T-helper 2 cell (primary cell): ENCODE measurements at regions not wholly inside any gene's neighbourhood (a gene's known extent, or its start where the extent isn't known, plus 50 kb on each side); places are given as distances from the start of the nearest gene placed in this dataset.

Experiments used
- DNase-seq, 5 experiments: peaks; one replicate each; pipeline versions ENCODE4 v3.0.0 to v3.0.0-alpha.2; 2012 to 2022

- peak in 1 of 5 experiments; percentile 55 for DNase-seq
These were observed 162.8 kb downstream of the FBXO8 start for GRCh38 chr4:174120446-174121295.

GRCh38 chr4:174119830-174120229, 163.6 kb downstream of the FBXO8 start:
- no peak for DNase-seq

- DNase-seq, result no peak
These were observed 164.4 kb downstream of the FBXO8 start for GRCh38 chr4:174119051-174119450.

- DNase-seq, result no peak
These were observed 165.3 kb downstream of the FBXO8 start for GRCh38 chr4:174118171-174118570.

GRCh38 chr4:174117445-174117844, 166.0 kb downstream of the FBXO8 start:
- no peak for DNase-seq

GRCh38 chr4:174116021-174116420, 167.4 kb downstream of the FBXO8 start:
- DNase-seq, result no peak

GRCh38 chr4:174111422-174111821, 172.0 kb downstream of the FBXO8 start:
- no peak for DNase-seq

GRCh38 chr4:174110180-174110579, 173.3 kb downstream of the FBXO8 start:
- DNase-seq, result no peak

- DNase-seq, result no peak
These were observed 175.6 kb downstream of the FBXO8 start for GRCh38 chr4:174107746-174108354.

GRCh38 chr4:174105202-174105601, 178.3 kb downstream of the FBXO8 start:
- no peak for DNase-seq

- no peak for DNase-seq
These were observed 182.6 kb downstream of the FBXO8 start for GRCh38 chr4:174100910-174101309.

GRCh38 chr4:174099712-174100111, 183.8 kb downstream of the FBXO8 start:
- DNase-seq, result no peak

- no peak for DNase-seq
These were observed 186.5 kb downstream of the FBXO8 start for GRCh38 chr4:174096999-174097398.

- no peak for DNase-seq
These were observed 187.0 kb downstream of the FBXO8 start for GRCh38 chr4:174096456-174096855.

GRCh38 chr4:174091130-174091529, 192.3 kb downstream of the FBXO8 start:
- no peak for DNase-seq

GRCh38 chr4:174089711-174090110, 193.8 kb downstream of the FBXO8 start:
- no peak for DNase-seq

- no peak for DNase-seq
These were observed 194.7 kb downstream of the FBXO8 start for GRCh38 chr4:174088795-174089194.

- DNase-seq, result no peak
These were observed 196.4 kb downstream of the FBXO8 start for GRCh38 chr4:174086829-174087799.

GRCh38 chr4:174084981-174085380, 198.5 kb downstream of the FBXO8 start:
- DNase-seq, result no peak

GRCh38 chr4:174084542-174084941, 198.9 kb downstream of the FBXO8 start:
- DNase-seq, result no peak

GRCh38 chr4:174080361-174080760, 203.1 kb downstream of the FBXO8 start:
- no peak for DNase-seq

GRCh38 chr4:174071595-174071994, 211.9 kb downstream of the FBXO8 start:
- DNase-seq, result no peak

GRCh38 chr4:174069848-174070330, 213.6 kb downstream of the FBXO8 start:
- no peak for DNase-seq
